H1 (cell line): ENCODE measurements at regions not wholly inside any gene's neighbourhood (a gene's known extent, or its start where the extent isn't known, plus 50 kb on each side); places are given as distances from the start of the nearest gene placed in this dataset.
A peak's percentile ranks its signal among the peaks of the same experiment; 100 is the strongest.

Source experiments
- CTCF ChIA-PET: fragments of 300-600 bp; sonication (Branson Sonifier 250); formaldehyde crosslinking; loops from one replicate; lab custom pipeline; 2021; ENCODE audit not compliant: partially characterized antibody; lab: Charles Lee
- POLR2A ChIA-PET: fragments of 300-600 bp; sonication (Branson Sonifier 250); formaldehyde crosslinking; loops from one replicate; lab custom pipeline; 2021; ENCODE audit warnings: inconsistent platforms; ENCODE audit not compliant: partially characterized antibody; lab: Charles Lee
- DNase-seq, 2 experiments: peaks; one replicate each; pipeline versions ENCODE4 v3.0.0 to v3.0.0-alpha.2; 2010 to 2022; ENCODE audit warnings: low spot score in 2 of 2, low read depth in 1 of 2, mixed read lengths in 1 of 2
- FAIRE-seq: peaks from 2 replicates; lab custom pipeline; 2011; peaks lifted over from hg19 to GRCh38; lab: Jason Lieb, UNC
- H2AFZ ChIP-seq: 2 replicates; pipeline ENCODE4 v1.8.1; 2012; ENCODE audit warnings: low read length, inconsistent platforms
- H2AK5ac ChIP-seq: 2 replicates; pipeline ENCODE4 v1.6.1; 2013; ENCODE audit warnings: low read depth, low read length
- H2BK120ac ChIP-seq: replicated peaks from 2 replicates; pipeline ENCODE3; 2013; ENCODE audit warnings: low read depth, low read length, inconsistent platforms
- H2BK12ac ChIP-seq: 2 replicates; pipeline ENCODE4 v1.6.1; 2013; ENCODE audit warnings: low read depth, low read length
- H2BK15ac ChIP-seq: 2 replicates; pipeline ENCODE4 v1.6.1; 2013; ENCODE audit warnings: low read length
- H2BK20ac ChIP-seq: 2 replicates; pipeline ENCODE4 v1.6.1; 2013; ENCODE audit warnings: low read length
- H2BK5ac ChIP-seq: 2 replicates; pipeline ENCODE4 v1.6.1; 2013; ENCODE audit warnings: low read depth, low read length
- H3K14ac ChIP-seq: 2 replicates; pipeline ENCODE4 v1.6.1; 2013; ENCODE audit warnings: inconsistent platforms; ENCODE audit not compliant: insufficient read length
- H3K18ac ChIP-seq: 2 replicates; pipeline ENCODE4 v1.6.1; 2013; ENCODE audit warnings: low read length; ENCODE audit errors: extremely low read depth
- H3K23ac ChIP-seq: 2 replicates; pipeline ENCODE4 v1.6.1; 2013; ENCODE audit warnings: inconsistent platforms; ENCODE audit not compliant: insufficient read length
- H3K23me2 ChIP-seq: 2 replicates; pipeline ENCODE4 v1.6.1; 2013; ENCODE audit warnings: low read depth, low read length
- H3K27ac ChIP-seq: 2 replicates; pipeline ENCODE4 v1.6.1; 2011; ENCODE audit warnings: low read depth, low read length, inconsistent platforms
- H3K27me3 ChIP-seq, 4 experiments: replicated peaks in 1 of 4; 1 replicate in 1 of 4; 2 replicates in 3 of 4; pipeline versions ENCODE4 v1.6.1 to v1.8.1; 2011 to 2013; ENCODE audit warnings: low read length in 3 of 4, mild to moderate bottlenecking in 3 of 4, inconsistent platforms in 2 of 4, mixed read lengths in 2 of 4, moderate library complexity in 1 of 4; ENCODE audit not compliant: control insufficient read depth in 3 of 4, insufficient read depth in 3 of 4; ENCODE audit errors: extremely low read depth in 1 of 4
- H3K36me3 ChIP-seq, 4 experiments: 2 replicates each; pipeline versions ENCODE4 v1.6.1 to v1.8.1; 2011 to 2013; ENCODE audit warnings: mild to moderate bottlenecking in 4 of 4, low read length in 3 of 4, moderate library complexity in 2 of 4, control low read depth in 1 of 4, inconsistent platforms in 1 of 4; ENCODE audit not compliant: insufficient read depth in 4 of 4, control insufficient read depth in 2 of 4
- H3K4ac ChIP-seq: replicated peaks from 2 replicates; pipeline ENCODE3; 2013; ENCODE audit warnings: low read length, low read depth, mixed read lengths, inconsistent platforms; ENCODE audit not compliant: insufficient read length
- H3K4me1 ChIP-seq, 4 experiments: replicated peaks in 1 of 4; 1 replicate in 1 of 4; 2 replicates in 3 of 4; pipeline versions ENCODE4 v1.6.1 to v1.8.1; 2011 to 2013; ENCODE audit warnings: low read length in 3 of 4, inconsistent platforms in 2 of 4, mixed read lengths in 1 of 4; ENCODE audit not compliant: insufficient read depth in 4 of 4, control insufficient read depth in 3 of 4
- H3K4me2 ChIP-seq, 2 experiments: 2 replicates each; pipeline versions ENCODE4 v1.6.1 to v1.8.1; 2011 to 2013; ENCODE audit warnings: low read depth in 2 of 2, low read length in 2 of 2, control low read depth in 1 of 2, inconsistent platforms in 1 of 2, mild to moderate bottlenecking in 1 of 2; ENCODE audit not compliant: insufficient read depth in 1 of 2
- H3K4me3 ChIP-seq, 4 experiments: fragments of 200-600, 300-600 bp in 1 of 4; sonication (generic), shearing (Covaris generic), sonication (Bioruptor Twin) in 1 of 4; 2 replicates each; pipeline versions ENCODE4 v1.5.1 to v1.8.1; 2011 to 2016; ENCODE audit warnings: low read length in 4 of 4, low read depth in 3 of 4, control low read depth in 2 of 4, inconsistent platforms in 2 of 4, mild to moderate bottlenecking in 2 of 4, mixed read lengths in 1 of 4, moderate library complexity in 1 of 4; ENCODE audit not compliant: insufficient read depth in 2 of 4; ENCODE audit errors: extremely low read depth in 1 of 4
- H3K56ac ChIP-seq: replicated peaks from 2 replicates; pipeline ENCODE3; 2013; ENCODE audit warnings: low read depth, mild to moderate bottlenecking, mixed read lengths, low read length, inconsistent platforms; ENCODE audit not compliant: insufficient read length
- H3K79me1 ChIP-seq: 2 replicates; pipeline ENCODE4 v1.6.1; 2013; ENCODE audit warnings: low read depth, low read length, control low read depth
- H3K79me2 ChIP-seq, 2 experiments: 2 replicates each; pipeline versions ENCODE4 v1.6.1 to v1.8.1; 2012 to 2013; ENCODE audit warnings: low read length in 2 of 2, mild to moderate bottlenecking in 2 of 2, inconsistent platforms in 1 of 2; ENCODE audit not compliant: insufficient read depth in 2 of 2, control insufficient read depth in 1 of 2
- H3K9ac ChIP-seq, 4 experiments: replicated peaks in 1 of 4; 1 replicate in 1 of 4; 2 replicates in 3 of 4; pipeline versions ENCODE4 v1.6.1 to v1.8.1; 2011 to 2013; ENCODE audit warnings: low read depth in 3 of 4, low read length in 3 of 4, control low read depth in 2 of 4, mild to moderate bottlenecking in 2 of 4, moderate library complexity in 2 of 4, inconsistent platforms in 1 of 4; ENCODE audit errors: extremely low read depth in 1 of 4
- H3K9me3 ChIP-seq, 2 experiments: 2 replicates each; pipeline versions ENCODE4 v1.6.1 to v1.8.1; 2012 to 2013; ENCODE audit warnings: mild to moderate bottlenecking in 2 of 2, moderate library complexity in 2 of 2, control low read depth in 1 of 2, inconsistent platforms in 1 of 2, low read depth in 1 of 2, low read length in 1 of 2, mixed read lengths in 1 of 2; ENCODE audit not compliant: insufficient read depth in 2 of 2
- H4K20me1 ChIP-seq, 2 experiments: replicated peaks in 1 of 2; 2 replicates each; pipeline versions ENCODE3 to v1.8.1; 2011 to 2013; ENCODE audit warnings: inconsistent platforms in 2 of 2, low read length in 2 of 2, mild to moderate bottlenecking in 1 of 2; ENCODE audit not compliant: insufficient read depth in 2 of 2, control insufficient read depth in 1 of 2
- H4K5ac ChIP-seq: 2 replicates; pipeline ENCODE4 v1.6.1; 2013; ENCODE audit warnings: low read length, low read depth, mixed read lengths, inconsistent platforms; ENCODE audit not compliant: insufficient read length
- H4K8ac ChIP-seq: 2 replicates; pipeline ENCODE4 v1.8.0; 2013; ENCODE audit warnings: mild to moderate bottlenecking, moderate library complexity, low read length, inconsistent platforms; ENCODE audit not compliant: insufficient read depth; ENCODE audit errors: extremely low read depth
- H4K91ac ChIP-seq: replicated peaks from 2 replicates; pipeline ENCODE3; 2013; ENCODE audit warnings: low read length, mixed read lengths, inconsistent platforms; ENCODE audit not compliant: insufficient read length
- ASH2L ChIP-seq: fragments of 200-600, 300-600 bp; sonication (generic); IDR thresholded peaks from one replicate; pipeline ENCODE4 v1.7.1; 2017; ENCODE audit warnings: low read length
- E2F6 ChIP-seq: IDR thresholded peaks from 2 replicates; pipeline ENCODE4 v1.6.1; 2012; ENCODE audit warnings: inconsistent platforms
- EGR1 ChIP-seq: IDR thresholded peaks from 2 replicates; pipeline ENCODE4 v1.6.1; 2011; ENCODE audit warnings: low read depth, low read length, borderline replicate concordance
- EZH2 ChIP-seq: fragments of 200-600 bp; sonication (generic); IDR thresholded peaks from 2 replicates; pipeline ENCODE4 v1.7.1; 2012; ENCODE audit warnings: low read depth, mild to moderate bottlenecking, moderate library complexity, low read length, inconsistent platforms; ENCODE audit not compliant: severe bottlenecking
- FOSL1 ChIP-seq: IDR thresholded peaks from 2 replicates; pipeline ENCODE4 v1.6.1; 2011; ENCODE audit warnings: mild to moderate bottlenecking, low read depth, low read length, moderate library complexity; ENCODE audit not compliant: insufficient read depth
- MAFK ChIP-seq: IDR thresholded peaks from 2 replicates; pipeline ENCODE4 v1.6.1; 2012; ENCODE audit warnings: low read depth, mild to moderate bottlenecking, improper control_type of control experiment, low read length
- RAD21 ChIP-seq, 2 experiments: IDR thresholded peaks in 1 of 2; conservative IDR thresholded peaks in 1 of 2; 2 replicates each; pipeline ENCODE4 v1.6.1; 2011; ENCODE audit warnings: low read depth in 2 of 2, low read length in 2 of 2, improper control_type of control experiment in 1 of 2, inconsistent platforms in 1 of 2, mild to moderate bottlenecking in 1 of 2, moderate library complexity in 1 of 2
- RFX5 ChIP-seq: IDR thresholded peaks from 2 replicates; pipeline ENCODE4 v1.6.1; 2011; ENCODE audit warnings: low read depth, low read length, improper control_type of control experiment, borderline replicate concordance
- SP2 ChIP-seq: IDR thresholded peaks from 2 replicates; pipeline ENCODE4 v1.6.1; 2012; ENCODE audit warnings: mild to moderate bottlenecking, low read length, inconsistent platforms
- TBP ChIP-seq: IDR thresholded peaks from 2 replicates; pipeline ENCODE4 v1.6.1; 2011; ENCODE audit warnings: low read depth, low read length, improper control_type of control experiment
- TEAD4 ChIP-seq: IDR thresholded peaks from 2 replicates; pipeline ENCODE4 v1.6.1; 2012; ENCODE audit warnings: low read depth, low read length, inconsistent platforms, mixed read lengths
- WGBS, 2 experiments: shearing (Covaris generic) in 1 of 2; methylation state at CpG; one replicate each; pipeline versions ENCODE4 v1.1.6 to v1.1.7; 2013 to 2015; ENCODE audit warnings: low lambda C conversion rate in 2 of 2, mixed read lengths in 2 of 2, inconsistent platforms in 1 of 2, low coverage in 1 of 2, missing lambda C conversion rate in 1 of 2; ENCODE audit not compliant: insufficient replicate concordance in 2 of 2, insufficient coverage in 1 of 2, insufficient read length in 1 of 2; ENCODE audit errors: extremely low coverage in 1 of 2, missing lambda C conversion rate in 1 of 2; 5-methylcytosine and 5-hydroxymethylcytosine counted together
- TF ChIP-seq, protein P1 (sequence below): IDR thresholded peaks from 2 replicates; pipeline ENCODE4 v1.6.1; 2012; ENCODE audit warnings: low read length, inconsistent platforms

DNA sequence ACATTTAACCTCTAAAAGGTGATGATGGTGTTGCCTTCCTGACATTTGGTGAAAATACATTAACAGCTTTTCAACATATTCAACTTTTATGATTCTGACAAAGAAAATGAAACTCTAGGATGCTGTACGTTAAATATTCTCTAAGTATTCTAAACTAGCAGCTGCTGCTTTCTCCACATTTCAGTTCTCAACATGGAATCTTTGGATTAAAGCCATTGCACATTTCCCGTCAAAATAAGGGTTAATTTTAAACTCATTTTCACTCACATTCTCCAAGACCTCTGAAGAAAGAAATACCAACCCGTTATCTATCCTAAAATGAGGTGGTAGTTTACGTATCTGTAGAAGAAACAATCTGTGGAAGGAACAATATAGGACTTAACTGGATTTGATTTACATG is 655.7 kb upstream of the ARPP21 start:
- no peak overlapping the region for H2AK5ac ChIP-seq
- H2AFZ ChIP-seq: 0 out of 2 replicates have a peak overlapping the region, but pooled peaks have one; percentile 32
- no peak overlapping the region for H2BK120ac ChIP-seq
- no peaks in the 10 kb centered on the region for H3K79me1 ChIP-seq
- no peaks in the 10 kb centered on the region for H4K20me1 ChIP-seq
- H2BK12ac ChIP-seq: no peak overlapping the region
- no peak for TF ChIP-seq ASH2L
- TF ChIP-seq RFX5: no peak
- TF ChIP-seq SP2: no peak
- TF ChIP-seq, protein P1, sequence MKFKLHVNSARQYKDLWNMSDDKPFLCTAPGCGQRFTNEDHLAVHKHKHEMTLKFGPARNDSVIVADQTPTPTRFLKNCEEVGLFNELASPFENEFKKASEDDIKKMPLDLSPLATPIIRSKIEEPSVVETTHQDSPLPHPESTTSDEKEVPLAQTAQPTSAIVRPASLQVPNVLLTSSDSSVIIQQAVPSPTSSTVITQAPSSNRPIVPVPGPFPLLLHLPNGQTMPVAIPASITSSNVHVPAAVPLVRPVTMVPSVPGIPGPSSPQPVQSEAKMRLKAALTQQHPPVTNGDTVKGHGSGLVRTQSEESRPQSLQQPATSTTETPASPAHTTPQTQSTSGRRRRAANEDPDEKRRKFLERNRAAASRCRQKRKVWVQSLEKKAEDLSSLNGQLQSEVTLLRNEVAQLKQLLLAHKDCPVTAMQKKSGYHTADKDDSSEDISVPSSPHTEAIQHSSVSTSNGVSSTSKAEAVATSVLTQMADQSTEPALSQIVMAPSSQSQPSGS: no peak
- TF ChIP-seq EGR1: no peak
- TF ChIP-seq TBP: no peak
- TF ChIP-seq MAFK: no peak
- TF ChIP-seq TEAD4: no peak
- no peak for TF ChIP-seq FOSL1
- TF ChIP-seq EZH2: no peak
- TF ChIP-seq E2F6: no peak
- no peak for TF ChIP-seq RAD21 (IDR thresholded peaks at IDR 0.05 in 1 of 2, conservative IDR thresholded peaks at IDR 0.05 in 1 of 2; ENCODE audit: low read depth in 2 of 2, low read length in 2 of 2)
- H3K36me3 ChIP-seq: no peaks in the 10 kb centered on the region
- H3K18ac ChIP-seq: no peak overlapping the region
- no peak overlapping the region for H3K14ac ChIP-seq
- no peak overlapping the region for H3K4me2 ChIP-seq
- no peaks in the 10 kb centered on the region for H3K4me1 ChIP-seq
- no peak overlapping the region for H4K91ac ChIP-seq
- ChIA-PET POLR2A (no interaction called here), CTCF (interaction anchor here (0.8 kb wide), 1 partner anchor 14 kb away, joined by 3 read pairs; no protein-coding TSS in a partner anchor)
- H3K79me2 ChIP-seq: no peaks in the 10 kb centered on the region
- no peaks in the 10 kb centered on the region for H3K27me3 ChIP-seq
- H4K5ac ChIP-seq: no peak overlapping the region
- H3K27ac ChIP-seq: no peak overlapping the region
- H3K23me2 ChIP-seq: no peaks in the 10 kb centered on the region
- H2BK5ac ChIP-seq: no peak overlapping the region
- no peak overlapping the region for H4K8ac ChIP-seq
- H2BK20ac ChIP-seq: no peak overlapping the region
- peaks cover 0 to 5% of the 10 kb centered on the region in 2 experiments; a peak in 1 of 4 replicates for H3K9me3 ChIP-seq
- WGBS, 2 experiments: 95% methylated on average over 4 of the region's 4 CpGs; no CpG with 5 or more reads in 1 of the 2 experiments
- no peak overlapping the region for H2BK15ac ChIP-seq
- no peak overlapping the region for H3K4me3 ChIP-seq
- H3K4ac ChIP-seq: no peak overlapping the region
- no peak overlapping the region for H3K56ac ChIP-seq
- H3K23ac ChIP-seq: no peak overlapping the region
- DNase-seq: no peak
- H3K9ac ChIP-seq: no peak overlapping the region
- no peak for FAIRE-seq
